Activated naive CD8-positive, alpha-beta T cell treated with anti-CD3 and anti-CD28 coated beads, Interleukin-2, amount 50 U/mL, for 16 hours (primary cell): ENCODE measurements at regions not wholly inside any gene's neighbourhood (a gene's known extent, or its start where the extent isn't known, plus 50 kb on each side); places are given as distances from the start of the nearest gene placed in this dataset.
"Not testable (repeated sequence)": the region's sequence is repeated elsewhere in the genome, so short reads cannot be mapped to it uniquely, and the experiment has no call there.

Source experiments
- DNase-seq: peaks from one replicate; pipeline ENCODE4 v3.0.0-alpha.2; 2020; ENCODE audit warnings: low read depth, low spot score

DNA sequence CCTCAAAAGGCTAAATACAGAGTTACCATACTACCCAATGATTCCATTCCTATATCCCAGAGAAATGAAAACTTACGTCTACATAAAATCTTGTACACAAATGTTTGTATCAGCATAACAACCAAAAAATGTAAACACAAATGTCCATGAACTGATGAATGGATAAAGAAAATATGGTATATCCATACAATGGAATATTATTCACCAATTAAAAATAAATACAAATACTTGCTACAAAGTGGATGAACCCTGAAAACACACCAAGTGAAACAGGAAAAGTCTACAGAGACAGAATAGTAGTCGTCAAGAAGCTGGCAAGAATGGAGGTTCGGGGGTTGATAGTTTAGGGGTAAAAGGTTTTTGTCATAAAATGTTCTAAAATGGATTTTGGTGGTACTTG, 54.0 kb upstream of the ANKRD28 start:
- no peak for DNase-seq

DNA sequence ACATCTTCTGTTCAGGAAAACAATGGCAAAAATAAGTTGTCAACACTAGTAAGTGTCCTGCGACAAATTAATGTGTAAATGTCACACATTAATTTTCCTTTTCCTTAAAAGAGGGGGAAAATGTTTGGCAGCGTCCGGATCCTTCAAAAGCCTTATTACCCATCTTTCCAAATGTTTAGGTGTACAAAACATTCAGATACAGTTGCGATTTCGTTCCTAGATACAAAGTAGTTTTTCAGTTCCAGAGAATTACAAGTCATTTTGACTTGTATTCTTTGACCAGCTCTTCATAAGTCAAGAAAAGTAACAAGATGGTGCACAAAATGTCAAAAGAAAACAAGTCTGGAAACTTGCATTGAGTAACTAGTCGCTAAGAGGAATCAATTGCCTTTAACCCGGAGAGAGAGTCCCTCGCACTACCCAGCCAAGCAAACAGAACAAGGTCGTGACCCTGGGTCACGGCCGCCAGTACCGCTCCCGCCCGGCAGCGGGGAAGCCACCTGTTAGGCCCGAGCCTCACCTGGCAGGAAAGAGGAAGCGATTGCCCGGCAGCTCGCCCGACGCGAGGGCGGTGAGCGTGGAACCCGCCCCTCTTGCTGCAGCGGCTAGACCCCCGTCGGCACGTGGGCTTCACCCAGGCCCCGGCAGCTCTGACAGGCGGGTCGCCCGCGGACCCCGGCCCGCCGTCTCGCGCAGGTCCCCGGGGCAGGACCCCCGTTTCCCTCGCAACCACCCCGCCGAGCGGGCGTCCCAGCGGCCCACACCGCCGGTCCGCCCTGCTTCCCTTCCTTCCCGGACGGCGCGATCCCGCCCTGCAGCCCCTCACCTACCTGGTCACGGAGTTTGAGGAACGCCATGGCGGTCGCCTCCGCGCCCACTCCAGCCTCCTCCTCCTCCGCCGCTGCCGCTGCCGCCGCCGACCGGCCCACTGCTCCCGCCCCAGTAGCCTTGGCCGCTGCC, 61.0 kb upstream of the ANKRD28 start:
- DNase-seq = no peak

DNA sequence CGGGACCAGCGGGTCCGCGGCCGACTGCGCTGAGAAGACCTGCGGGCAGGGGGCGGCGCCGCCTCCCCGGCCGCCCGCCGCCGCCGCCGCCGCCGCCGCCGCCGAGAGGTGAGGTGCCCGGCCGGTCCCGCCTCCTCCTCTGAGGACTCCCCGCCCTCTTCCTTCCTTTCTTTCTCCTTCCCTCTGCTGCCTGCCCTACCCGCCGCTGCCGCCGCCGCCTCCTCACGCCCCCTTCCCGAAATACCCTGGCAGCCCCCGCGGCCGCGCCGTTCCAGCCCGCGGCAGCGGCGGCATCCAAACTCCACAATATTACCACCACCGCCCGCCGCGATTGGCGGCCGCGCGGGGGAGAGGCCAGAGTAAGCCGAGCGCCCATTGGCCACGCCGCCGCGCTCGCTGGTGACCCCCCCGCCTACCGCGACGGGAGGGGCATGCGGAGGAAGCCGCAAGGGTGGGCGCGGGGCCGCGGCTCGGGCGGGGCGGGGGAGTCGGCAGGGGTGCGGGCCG, 61.8 kb upstream of the ANKRD28 start:
- DNase-seq = peak; percentile 54

DNA sequence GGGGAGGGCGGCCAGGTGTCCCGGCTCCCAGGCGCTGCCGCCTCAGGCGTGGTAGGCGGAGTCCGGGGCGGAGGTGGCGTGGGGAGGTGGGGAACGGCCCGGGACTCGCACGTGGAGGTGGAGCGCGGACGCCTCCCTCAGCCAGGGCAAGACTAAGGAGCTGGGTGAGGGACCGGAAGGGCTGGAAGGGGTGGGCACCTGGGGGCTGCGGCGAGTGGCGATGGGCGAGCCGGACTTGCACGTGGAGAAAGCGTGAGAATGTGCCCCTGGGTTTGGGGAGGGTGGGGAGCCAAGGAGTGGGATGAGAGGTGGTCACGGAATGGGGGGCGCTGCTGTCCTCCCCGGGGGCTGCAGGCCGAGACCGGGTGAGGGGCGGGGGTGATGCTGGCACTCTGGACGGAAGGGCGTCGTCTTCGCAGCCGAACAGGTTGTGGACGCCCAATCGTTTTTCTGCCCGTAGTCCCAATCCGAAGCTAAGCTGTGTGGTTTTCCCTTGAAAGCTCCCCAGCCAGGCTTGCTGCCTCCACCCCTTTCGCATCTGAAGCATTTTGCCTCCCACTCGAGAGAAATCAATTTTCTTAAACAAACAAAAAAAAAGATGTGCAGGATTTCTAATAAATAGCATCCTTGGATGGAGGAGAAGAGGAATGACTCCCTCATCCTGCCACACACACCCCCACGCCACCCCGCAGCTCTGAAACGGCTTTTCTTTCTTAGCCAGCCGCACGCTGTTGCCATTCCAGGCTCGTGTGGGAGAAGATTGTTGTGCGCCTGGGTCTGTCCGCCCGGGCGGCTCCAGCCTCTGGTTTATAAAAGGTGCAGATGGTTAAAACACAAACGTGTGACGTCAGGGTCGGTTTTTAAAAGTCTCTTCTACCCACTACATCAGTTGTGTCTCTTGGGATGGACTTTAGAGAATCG, 62.5 kb upstream of the ANKRD28 start:
- DNase-seq = peak; percentile 25

DNA sequence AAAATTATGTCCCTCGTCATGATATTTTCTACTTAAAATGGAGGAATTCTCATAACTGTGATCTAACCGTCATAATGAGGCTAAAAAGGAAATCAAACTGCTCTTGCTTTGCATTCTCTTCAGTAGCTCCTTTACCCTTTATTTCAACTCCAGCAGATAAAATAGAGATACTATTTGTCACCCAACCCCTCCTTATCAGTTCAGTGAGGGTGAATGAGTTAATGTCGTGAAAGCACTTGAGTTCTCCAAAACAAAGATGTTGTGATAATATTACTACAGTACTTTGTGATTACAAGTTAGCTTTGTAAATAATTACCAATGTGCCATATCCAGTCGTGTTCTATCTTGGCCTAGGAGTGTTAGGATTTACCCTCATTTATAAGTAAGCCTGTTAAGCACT, 63.4 kb upstream of the ANKRD28 start:
- DNase-seq = no peak

- no peak for DNase-seq
Measured at GRCh38 chr3:15872807-15873206, 75.0 kb upstream of the ANKRD28 start.

- DNase-seq = no peak
Measured at GRCh38 chr3:15873415-15873814, 75.6 kb upstream of the ANKRD28 start.

DNA sequence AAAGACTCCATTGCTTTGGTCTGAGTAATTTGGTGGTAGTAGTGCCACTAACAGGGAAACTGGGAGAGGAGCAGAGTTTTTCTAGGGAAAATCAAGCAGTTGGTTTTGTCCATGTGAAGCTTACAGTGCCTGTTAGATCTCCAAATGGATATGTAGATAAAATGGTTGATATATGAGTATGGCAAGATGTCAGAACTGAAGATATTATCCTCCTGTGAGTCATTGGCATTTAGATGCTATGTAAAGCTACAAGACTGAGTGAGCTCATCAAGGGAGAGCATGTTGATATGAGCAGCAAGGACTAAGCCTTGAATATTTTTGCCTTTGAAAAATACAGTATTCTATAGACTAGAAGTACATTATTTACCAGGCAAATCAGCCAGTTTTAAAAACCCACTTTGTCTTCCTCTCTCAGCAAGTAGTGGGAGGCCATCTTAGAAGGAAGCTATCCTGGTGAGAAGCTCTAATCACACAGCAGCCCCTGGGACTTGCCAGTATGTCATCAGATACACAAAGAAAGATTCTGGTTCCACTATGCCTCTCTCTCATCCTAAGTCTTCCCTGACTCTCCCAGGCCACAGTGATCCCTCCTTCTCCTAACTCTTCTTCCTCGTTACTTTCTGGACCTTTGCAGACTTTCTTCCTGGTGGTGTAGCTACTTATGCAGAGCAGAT, 77.4 kb upstream of the ANKRD28 start:
- no peak for DNase-seq

DNA sequence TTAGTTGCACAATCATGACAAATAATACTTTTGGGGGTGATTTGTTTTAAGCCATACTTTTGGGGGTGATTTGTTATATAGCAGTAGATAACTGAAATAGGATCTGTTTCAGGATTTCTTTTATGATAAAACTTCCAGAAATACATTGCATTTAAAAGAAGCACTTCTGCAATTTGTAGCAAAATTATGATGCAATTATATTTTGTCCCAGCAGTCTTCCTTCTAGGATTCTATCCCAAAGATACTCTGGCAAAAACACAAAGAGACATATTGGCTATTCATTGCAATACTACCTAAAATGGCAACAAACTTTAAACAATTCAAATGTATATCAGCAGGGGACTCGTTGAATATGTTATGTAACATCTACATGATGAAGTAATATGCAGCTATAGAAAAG, 78.9 kb upstream of the ANKRD28 start:
- DNase-seq = no peak

DNA sequence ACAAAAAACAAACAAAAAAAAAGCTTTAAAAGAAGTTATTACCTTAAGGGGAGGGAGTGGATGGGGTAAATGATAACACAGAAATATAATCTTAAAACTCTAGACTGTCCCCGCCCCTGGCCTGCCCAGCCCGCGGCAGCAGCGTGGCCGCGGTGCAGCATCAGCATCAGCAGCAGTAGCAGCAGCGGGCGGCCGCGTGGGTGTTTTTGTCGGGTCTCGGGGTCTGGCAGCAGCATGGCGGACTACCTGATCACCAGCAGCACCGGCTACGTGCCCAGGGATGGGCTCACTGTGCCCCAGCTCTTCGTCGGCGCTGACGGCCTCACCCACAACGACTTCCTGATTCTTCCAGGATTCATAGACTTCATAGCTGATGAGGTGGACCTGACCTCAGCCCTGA, 80.0 kb upstream of the ANKRD28 start:
- no peak for DNase-seq

GRCh38 chr3:15879787-15880186, 82.0 kb upstream of the ANKRD28 start:
- DNase-seq = not testable (repeated sequence)

DNA sequence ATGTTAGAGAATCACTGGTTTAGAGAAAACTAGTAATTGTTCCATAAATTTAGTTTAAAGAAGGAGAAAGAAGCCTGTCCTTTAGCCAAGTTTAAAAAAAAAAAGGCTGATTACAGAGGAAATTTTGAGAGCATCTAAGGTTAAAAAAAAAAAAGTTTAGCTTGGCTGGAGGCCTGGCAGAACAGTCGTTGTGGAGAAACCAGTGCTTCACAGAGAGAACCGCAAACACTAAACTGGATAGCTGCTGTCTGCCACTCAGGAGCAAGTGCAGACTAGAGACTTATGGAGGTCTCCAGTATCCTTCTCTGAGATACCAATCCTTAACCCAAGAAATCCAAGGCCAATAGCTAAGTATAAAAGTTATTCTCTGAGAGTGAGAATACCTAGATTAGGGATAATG, 84.8 kb upstream of the ANKRD28 start:
- DNase-seq = no peak

DNA sequence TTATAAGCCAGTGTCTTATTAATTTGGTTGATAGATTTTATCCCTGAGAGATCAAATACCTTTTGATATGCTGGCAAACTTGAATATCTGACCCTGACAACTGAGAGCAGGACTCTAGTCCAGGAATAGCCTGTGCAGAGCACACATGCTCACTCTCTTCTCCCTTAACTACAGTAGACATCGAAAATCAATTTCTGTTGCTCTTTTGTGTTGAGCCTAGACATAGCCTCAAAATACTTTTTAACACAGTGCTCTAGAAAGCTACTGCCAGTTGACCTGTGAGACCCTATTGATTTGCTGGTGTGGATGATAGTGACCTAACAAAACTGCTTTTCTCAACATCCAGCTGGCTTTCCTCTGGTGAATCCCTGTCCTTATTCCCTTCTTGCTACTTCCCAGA, 86.4 kb upstream of the ANKRD28 start:
- DNase-seq = no peak

GRCh38 chr3:15886521-15886920, 88.7 kb upstream of the ANKRD28 start:
- no peak for DNase-seq

- no peak for DNase-seq
Measured at GRCh38 chr3:15887261-15887660, 89.5 kb upstream of the ANKRD28 start.

DNA sequence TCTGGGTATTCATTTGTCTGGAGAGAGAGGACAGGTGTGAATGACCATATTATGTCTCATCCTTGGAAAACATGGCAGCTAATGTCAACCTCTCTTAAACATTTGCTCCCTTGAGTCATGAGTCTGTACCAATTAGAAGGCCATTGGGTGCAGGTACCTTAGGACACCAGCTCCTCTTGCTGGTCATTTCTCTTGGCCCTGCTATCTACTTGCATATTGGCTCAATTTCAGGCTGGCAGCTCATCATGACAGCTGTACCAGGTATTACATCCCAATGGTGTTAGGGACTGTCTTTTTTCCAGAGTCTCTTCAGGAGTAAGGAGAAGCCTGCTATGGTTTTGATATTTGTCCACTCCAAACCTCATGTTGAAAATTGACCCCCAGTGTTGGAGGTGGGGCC, 92.2 kb upstream of the ANKRD28 start:
- DNase-seq = no peak

DNA sequence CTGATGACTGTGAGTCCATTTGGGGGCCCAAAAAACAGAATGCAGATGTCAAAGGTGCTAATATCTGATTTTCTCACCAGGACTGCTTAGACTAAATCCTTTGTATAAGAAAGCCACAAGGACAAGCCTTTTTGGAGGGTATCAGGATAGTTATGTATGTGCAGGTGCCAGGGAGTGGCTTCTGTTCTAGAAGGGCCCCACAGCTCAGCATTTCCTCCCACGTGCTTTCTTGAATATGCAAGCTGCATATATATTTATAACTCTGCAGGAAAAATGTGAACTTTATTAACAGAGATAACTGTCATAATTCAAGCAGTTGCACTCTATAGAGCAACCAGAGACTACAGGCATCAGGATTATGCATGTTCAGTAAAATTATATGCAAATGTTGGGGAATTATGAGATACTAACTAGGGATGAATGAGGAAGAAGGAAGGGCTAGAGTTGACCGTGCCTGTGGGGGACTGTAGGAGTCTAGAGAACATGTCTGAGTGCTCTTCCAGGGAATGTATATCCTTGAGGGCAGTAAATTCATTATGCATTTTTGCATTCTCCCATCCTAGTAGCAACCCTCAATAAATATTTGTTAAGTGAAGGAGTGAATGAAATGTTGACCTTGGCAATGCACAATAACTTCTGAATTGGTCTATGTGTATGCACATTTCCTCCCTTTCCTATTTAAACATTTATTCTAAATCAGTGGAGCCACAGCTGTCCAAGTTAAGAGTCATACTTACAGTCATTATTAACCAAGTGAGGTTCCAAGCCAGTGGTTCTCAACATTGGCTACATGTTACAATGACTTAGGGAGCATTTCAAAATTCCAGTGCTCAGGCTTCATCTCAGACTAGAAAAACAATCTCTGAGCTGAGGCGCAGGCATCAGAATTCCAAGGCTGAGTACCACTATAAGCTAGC, 94.8 kb upstream of the ANKRD28 start:
- DNase-seq = no peak

GRCh38 chr3:15894382-15894781, 96.6 kb upstream of the ANKRD28 start:
- no peak for DNase-seq

- no peak for DNase-seq
Measured at GRCh38 chr3:15896500-15896899, 98.7 kb upstream of the ANKRD28 start.

GRCh38 chr3:15899388-15899787, 101.6 kb upstream of the ANKRD28 start:
- DNase-seq = no peak

DNA sequence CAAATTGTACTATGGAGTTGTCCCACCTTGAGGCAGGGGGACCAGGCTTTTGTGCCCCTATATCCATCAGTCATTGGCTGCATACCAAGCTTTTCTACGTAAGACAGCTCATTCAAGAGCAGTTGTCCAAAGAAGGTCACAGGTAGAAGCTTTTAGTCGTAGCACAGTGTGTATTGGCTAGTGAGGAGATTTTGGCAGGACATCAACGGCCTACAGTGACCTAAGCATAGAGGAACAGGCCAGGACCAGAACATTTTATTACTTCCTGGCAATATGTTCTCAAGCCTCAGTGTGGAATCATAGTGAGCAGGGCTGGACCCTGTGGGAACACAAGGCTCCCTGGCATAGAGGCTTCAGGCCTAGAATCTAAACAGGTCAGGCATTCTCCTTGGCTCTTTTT, 105.4 kb upstream of the ANKRD28 start:
- no peak for DNase-seq
